Lower leg skin (tissue), 4 donors: ENCODE measurements at regions not wholly inside any gene's neighbourhood (a gene's known extent, or its start where the extent isn't known, plus 50 kb on each side); places are given as distances from the start of the nearest gene placed in this dataset.

Experiments
- DNase-seq, 2 donors: peaks; one replicate each; pipeline ENCODE4 v3.0.0-alpha.2; 2019; ENCODE audit warnings: low spot score in 2 of 2
- H3K4me3 ChIP-seq: fragments of 200-600 bp; sonication (generic); 2 replicates; pipeline ENCODE4 v1.5.1; 2017; ENCODE audit warnings: mild to moderate bottlenecking, low read depth; ENCODE audit not compliant: poor library complexity, severe bottlenecking
- CTCF ChIP-seq, 3 donors: fragments of 450-650 bp; IDR thresholded peaks; one replicate each; pipeline ENCODE4 v1.5.1; 2016; ENCODE audit warnings: antibody characterized with exemption in 3 of 3, mild to moderate bottlenecking in 3 of 3, moderate library complexity in 2 of 3
- POLR2A ChIP-seq, 2 donors: fragments of 450-650 bp; IDR thresholded peaks; one replicate each; pipeline ENCODE4 v1.6.1; 2016 to 2017; ENCODE audit warnings: antibody characterized with exemption in 2 of 2, mild to moderate bottlenecking in 1 of 2, moderate library complexity in 1 of 2
- WGBS, 2 donors: methylation state at CpG; one replicate each; pipeline ENCODE4 v1.1.5; 2018; 5-methylcytosine and 5-hydroxymethylcytosine counted together
- intact Hi-C: fragments of 100-400 bp; cut with DNase I; formaldehyde crosslinking; loops from one replicate; pipeline ENCODE4 v1.15.0; 2023; ENCODE audit warnings: low total_unique reads

- WGBS, 2 donors = 71 to 74% methylated on average over 1 of the region's 1 CpG
- no peak for DNase-seq
- TF ChIP-seq POLR2A (IDR thresholded peaks at IDR 0.05) = no peak
- H3K4me3 ChIP-seq = no peak overlapping the region
- intact Hi-C loops = no loop called here
Measured at GRCh38 chr11:80916173-80916798, 1475.5 kb upstream of the TENM4 start.

GRCh38 chr11:80914311-80914710, 1473.5 kb upstream of the TENM4 start:
- DNase-seq = no peak
- intact Hi-C loops = no loop called here
- TF ChIP-seq CTCF (IDR thresholded peaks at IDR 0.05) (no peak), POLR2A (IDR thresholded peaks at IDR 0.05) (no peak)
- H3K4me3 ChIP-seq = no peak overlapping the region
- 87 to 88% methylated on average over 1 of the region's 1 CpG for WGBS, 2 donors

- intact Hi-C loops = no loop called here
- TF ChIP-seq CTCF (IDR thresholded peaks at IDR 0.05) (no peak), POLR2A (IDR thresholded peaks at IDR 0.05) (no peak)
- DNase-seq = no peak
- no peak overlapping the region for H3K4me3 ChIP-seq
- WGBS, 2 donors = 79 to 81% methylated on average over 1 of the region's 1 CpG
Measured at GRCh38 chr11:80911666-80912065, 1470.8 kb upstream of the TENM4 start.

DNA sequence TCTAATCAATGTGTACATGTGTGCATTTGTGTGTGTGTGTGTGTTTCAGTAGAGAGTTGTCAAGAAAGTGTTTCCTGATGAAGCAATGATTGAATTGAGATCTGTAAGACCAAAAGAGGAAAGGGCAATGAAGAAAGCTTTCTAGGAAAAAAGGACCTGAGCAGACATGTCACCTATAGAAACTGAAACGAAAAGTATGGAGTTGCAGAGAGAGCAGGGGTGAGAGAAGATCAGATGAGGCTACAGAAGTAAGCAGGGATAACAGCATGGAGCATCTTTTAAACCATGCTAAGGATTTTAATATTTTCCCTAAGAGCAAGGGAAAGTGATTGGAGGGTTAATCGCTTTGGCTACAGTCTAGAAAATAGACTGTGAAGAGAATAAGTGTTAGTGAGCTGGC, 1459.4 kb upstream of the TENM4 start:
- WGBS, 2 donors = 56 to 66% methylated on average over 2 of the region's 2 CpGs
- DNase-seq = no peak
- no peak overlapping the region for H3K4me3 ChIP-seq
- TF ChIP-seq CTCF (IDR thresholded peaks at IDR 0.05) (no peak), POLR2A (IDR thresholded peaks at IDR 0.05) (no peak)
- intact Hi-C loops = loop anchor here (5.0 kb wide), 1 partner anchor 1568 kb away; no protein-coding TSS in a partner anchor

DNA sequence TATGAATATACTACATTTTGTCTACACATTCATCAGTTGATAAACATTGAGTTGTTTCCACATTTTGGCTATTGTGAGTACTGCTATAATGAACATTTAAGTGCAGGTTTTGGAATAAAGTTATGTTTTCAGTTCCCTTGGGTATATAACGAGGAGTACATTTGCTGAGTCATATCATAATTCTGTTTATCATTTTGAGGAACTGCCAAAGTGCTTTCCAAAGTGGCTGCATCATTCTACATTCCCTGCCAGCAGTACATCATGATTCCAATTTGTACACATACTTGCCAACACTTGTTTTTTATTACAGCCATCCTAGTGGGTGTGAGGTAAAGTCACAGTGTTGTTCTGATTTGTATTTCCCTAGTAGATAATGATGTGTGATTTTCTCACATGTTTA, 1458.6 kb upstream of the TENM4 start:
- intact Hi-C loops = no loop called here
- no peak overlapping the region for H3K4me3 ChIP-seq
- DNase-seq = no peak
- WGBS, 2 donors = 3 to 11% methylated on average over 1 of the region's 1 CpG
- no peak for TF ChIP-seq POLR2A (IDR thresholded peaks at IDR 0.05)

DNA sequence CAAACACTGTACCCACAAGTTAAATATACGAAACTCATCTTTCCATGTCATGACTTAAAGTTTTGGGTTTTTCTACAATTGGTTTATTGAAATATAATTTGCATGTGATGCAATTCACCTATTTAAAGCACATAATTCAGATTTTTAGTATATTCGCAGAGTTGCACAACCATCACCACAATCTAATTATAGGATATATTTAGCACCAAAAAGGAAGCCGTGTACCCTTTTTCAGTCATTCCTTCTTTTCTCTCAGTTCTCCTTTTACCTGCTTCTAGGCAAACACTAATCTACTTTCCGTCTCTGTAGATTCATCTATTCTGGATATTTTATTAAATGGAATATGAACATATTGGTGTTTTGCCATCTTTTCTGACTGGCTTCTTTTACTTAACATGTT, 1458.1 kb upstream of the TENM4 start:
- H3K4me3 ChIP-seq = no peak overlapping the region
- no peak for DNase-seq
- 53 to 62% methylated on average over 4 of the region's 4 CpGs for WGBS, 2 donors
- TF ChIP-seq POLR2A (IDR thresholded peaks at IDR 0.05) = no peak
- intact Hi-C loops = no loop called here

DNA sequence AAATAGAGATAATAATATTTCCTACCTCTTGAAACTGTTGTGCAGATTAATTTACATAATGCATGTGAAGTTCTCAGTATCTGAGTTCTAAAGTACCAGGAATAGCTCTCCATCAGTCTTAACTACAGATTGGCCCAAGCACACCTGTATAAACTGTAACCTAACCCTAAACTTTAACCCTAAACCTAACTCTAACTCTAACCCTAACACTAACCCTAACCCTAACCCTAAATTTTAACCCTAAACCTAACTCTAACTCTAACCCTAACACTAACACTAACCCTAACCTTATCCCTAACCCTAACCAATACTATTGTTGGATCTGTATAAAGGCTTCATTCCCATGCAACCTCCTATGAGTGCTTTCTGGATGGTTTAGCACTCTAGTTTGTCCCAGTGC, 1445.9 kb upstream of the TENM4 start:
- intact Hi-C loops = no loop called here
- no peak for TF ChIP-seq CTCF (IDR thresholded peaks at IDR 0.05)
- no peak for TF ChIP-seq POLR2A (IDR thresholded peaks at IDR 0.05)
- no peak overlapping the region for H3K4me3 ChIP-seq
- no peak for DNase-seq
